ENCODE measurements at regions not wholly inside any gene's neighbourhood (a gene's known extent, or its start where the extent isn't known, plus 50 kb on each side); places are given as distances from the start of the nearest gene placed in this dataset.

- H3K4me2 ChIP-seq (ENCODE audit: control insufficient read depth, extremely low read depth, insufficient read depth, low read depth, low read length): no peak overlapping the region
- H4K20me1 ChIP-seq (ENCODE audit: control insufficient read depth, extremely low read depth, insufficient read depth, low read length): no peaks in the 10 kb centered on the region
- H3K9me3 ChIP-seq (ENCODE audit: control insufficient read depth, low read depth, low read length): no peaks in the 10 kb centered on the region
- no peaks in the 10 kb centered on the region for H3K9me1 ChIP-seq (ENCODE audit: control insufficient read depth, extremely low read depth, insufficient read depth, low read length)
- dilution Hi-C loops (cut with MboI; ENCODE audit: extremely low pct_ligation_motif_present, low sequenced_read_pairs): no loop called here
- no peaks in the 10 kb centered on the region for H3K27me3 ChIP-seq (ENCODE audit: control insufficient read depth, extremely low read depth, insufficient read depth, low read length)
- H2AFZ ChIP-seq (ENCODE audit: control insufficient read depth, low read length): no peak overlapping the region
- H3K4me3 ChIP-seq (ENCODE audit: control insufficient read depth in 2 of 3, extremely low read depth in 1 of 3, insufficient read depth in 2 of 3, low read depth in 1 of 3, low read length in 3 of 3): no peak overlapping the region
- H3K79me2 ChIP-seq (ENCODE audit: control insufficient read depth, insufficient read depth, low read length): no peaks in the 10 kb centered on the region
- DNase-seq (ENCODE audit: low read depth, low spot score): no peak
- H3K9ac ChIP-seq (ENCODE audit: control insufficient read depth, extremely low read depth, insufficient read depth, low read length): no peak overlapping the region
- no peaks in the 10 kb centered on the region for H3K36me3 ChIP-seq (ENCODE audit: control insufficient read depth in 2 of 2, extremely low read depth in 1 of 2, insufficient read depth in 2 of 2, low read length in 2 of 2)
- no peak for FAIRE-seq
- H3K4me1 ChIP-seq (ENCODE audit: control insufficient read depth, extremely low read depth, insufficient read depth, low read length): no peaks in the 10 kb centered on the region
- H3K27ac ChIP-seq (ENCODE audit: control insufficient read depth, insufficient read depth, low read length): no peak overlapping the region
- TF ChIP-seq, protein P1, sequence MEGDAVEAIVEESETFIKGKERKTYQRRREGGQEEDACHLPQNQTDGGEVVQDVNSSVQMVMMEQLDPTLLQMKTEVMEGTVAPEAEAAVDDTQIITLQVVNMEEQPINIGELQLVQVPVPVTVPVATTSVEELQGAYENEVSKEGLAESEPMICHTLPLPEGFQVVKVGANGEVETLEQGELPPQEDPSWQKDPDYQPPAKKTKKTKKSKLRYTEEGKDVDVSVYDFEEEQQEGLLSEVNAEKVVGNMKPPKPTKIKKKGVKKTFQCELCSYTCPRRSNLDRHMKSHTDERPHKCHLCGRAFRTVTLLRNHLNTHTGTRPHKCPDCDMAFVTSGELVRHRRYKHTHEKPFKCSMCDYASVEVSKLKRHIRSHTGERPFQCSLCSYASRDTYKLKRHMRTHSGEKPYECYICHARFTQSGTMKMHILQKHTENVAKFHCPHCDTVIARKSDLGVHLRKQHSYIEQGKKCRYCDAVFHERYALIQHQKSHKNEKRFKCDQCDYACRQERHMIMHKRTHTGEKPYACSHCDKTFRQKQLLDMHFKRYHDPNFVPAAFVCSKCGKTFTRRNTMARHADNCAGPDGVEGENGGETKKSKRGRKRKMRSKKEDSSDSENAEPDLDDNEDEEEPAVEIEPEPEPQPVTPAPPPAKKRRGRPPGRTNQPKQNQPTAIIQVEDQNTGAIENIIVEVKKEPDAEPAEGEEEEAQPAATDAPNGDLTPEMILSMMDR (optimal IDR thresholded peaks at IDR 0.05 in 1 of 3, IDR thresholded peaks at IDR 0.05 in 1 of 3, conservative IDR thresholded peaks at IDR 0.05 in 1 of 3; ENCODE audit: extremely low read depth in 1 of 3, insufficient read depth in 2 of 3, low read length in 3 of 3): no peak
- no peak for TF ChIP-seq EZH2 (IDR thresholded peaks at IDR 0.05; ENCODE audit: low read length)
Observed at GRCh38 chr1:232212253-232212652, 417.7 kb downstream of the SIPA1L2 start.

GRCh38 chr1:232211149-232211548 lies 418.8 kb downstream of the SIPA1L2 start:
- Histone ChIP-seq H3K27me3 (ENCODE audit: control insufficient read depth, extremely low read depth, insufficient read depth, low read length) (no peaks in the 10 kb centered on the region), H3K4me1 (ENCODE audit: control insufficient read depth, extremely low read depth, insufficient read depth, low read length) (no peaks in the 10 kb centered on the region), H2AFZ (ENCODE audit: control insufficient read depth, low read length) (no peak overlapping the region), H3K9me3 (ENCODE audit: control insufficient read depth, low read depth, low read length) (no peaks in the 10 kb centered on the region), H3K9me1 (ENCODE audit: control insufficient read depth, extremely low read depth, insufficient read depth, low read length) (no peaks in the 10 kb centered on the region), H3K9ac (ENCODE audit: control insufficient read depth, extremely low read depth, insufficient read depth, low read length) (no peak overlapping the region), H3K4me3 (ENCODE audit: control insufficient read depth in 2 of 3, extremely low read depth in 1 of 3, insufficient read depth in 2 of 3, low read depth in 1 of 3, low read length in 3 of 3) (no peak overlapping the region), H3K4me2 (ENCODE audit: control insufficient read depth, extremely low read depth, insufficient read depth, low read depth, low read length) (no peak overlapping the region), H3K79me2 (ENCODE audit: control insufficient read depth, insufficient read depth, low read length) (no peaks in the 10 kb centered on the region), H4K20me1 (ENCODE audit: control insufficient read depth, extremely low read depth, insufficient read depth, low read length) (no peaks in the 10 kb centered on the region), H3K27ac (ENCODE audit: control insufficient read depth, insufficient read depth, low read length) (no peak overlapping the region), H3K36me3 (ENCODE audit: control insufficient read depth in 2 of 2, extremely low read depth in 1 of 2, insufficient read depth in 2 of 2, low read length in 2 of 2) (no peaks in the 10 kb centered on the region)
- DNase-seq (ENCODE audit: low read depth, low spot score) (no peak), FAIRE-seq (no peak)
- dilution Hi-C loops (cut with MboI; ENCODE audit: extremely low pct_ligation_motif_present, low sequenced_read_pairs): no loop called here
- TF ChIP-seq EZH2 (IDR thresholded peaks at IDR 0.05; ENCODE audit: low read length): no peak
- TF ChIP-seq, protein P1 (optimal IDR thresholded peaks at IDR 0.05 in 1 of 3, IDR thresholded peaks at IDR 0.05 in 1 of 3, conservative IDR thresholded peaks at IDR 0.05 in 1 of 3; ENCODE audit: extremely low read depth in 1 of 3, insufficient read depth in 2 of 3, low read length in 3 of 3): peak; percentile 55 to 73 (median 67)

Data from keratinocyte (primary cell).